RWPE2 (cell line): ENCODE measurements at regions not wholly inside any gene's neighbourhood (a gene's known extent, or its start where the extent isn't known, plus 50 kb on each side); places are given as distances from the start of the nearest gene placed in this dataset.
A peak's percentile ranks its signal among the peaks of the same experiment; 100 is the strongest.

Experiments
- ATAC-seq: fragments of 200-7000 bp; cut with Tn5 transposase; 3 replicates; pipeline ENCODE4 v1.9.1; 2021; ENCODE audit warnings: low read depth
- DNase-seq: peaks from one replicate; pipeline ENCODE4 v3.0.0-alpha.2; 2020; ENCODE audit warnings: low spot score
- H3K27ac ChIP-seq: fragments of 450-650 bp; 2 replicates; pipeline ENCODE4 v1.5.1; 2017; ENCODE audit warnings: mild to moderate bottlenecking; ENCODE audit not compliant: poor library complexity, severe bottlenecking
- H3K27me3 ChIP-seq: fragments of 250-450 bp; sonication (Bioruptor Pico); 2 replicates; pipeline ENCODE4 v1.5.1; 2021; ENCODE audit warnings: mild to moderate bottlenecking, moderate library complexity; ENCODE audit not compliant: insufficient read depth, poor library complexity, severe bottlenecking
- H3K36me3 ChIP-seq: fragments of 250-450 bp; sonication (Bioruptor Pico); 2 replicates; pipeline ENCODE4 v1.5.1; 2020; ENCODE audit warnings: low read depth, mild to moderate bottlenecking, moderate library complexity
- H3K4me1 ChIP-seq: fragments of 250-450 bp; sonication (Bioruptor Pico); 2 replicates; pipeline ENCODE4 v1.5.1; 2021; ENCODE audit warnings: mild to moderate bottlenecking, moderate library complexity; ENCODE audit not compliant: insufficient read depth, poor library complexity, severe bottlenecking
- H3K4me3 ChIP-seq: fragments of 250-450 bp; sonication (Bioruptor Pico); 2 replicates; pipeline ENCODE4 v1.5.1; 2021; ENCODE audit warnings: mild to moderate bottlenecking, moderate library complexity; ENCODE audit not compliant: severe bottlenecking
- H3K9me3 ChIP-seq: fragments of 250-450 bp; sonication (Bioruptor Pico); 2 replicates; pipeline ENCODE4 v1.5.1; 2021; ENCODE audit warnings: mild to moderate bottlenecking, moderate library complexity; ENCODE audit not compliant: severe bottlenecking
- TF ChIP-seq, protein P1 (sequence below): fragments of 450-650 bp; IDR thresholded peaks from one replicate; pipeline ENCODE4 v1.5.1; 2017; ENCODE audit warnings: mild to moderate bottlenecking, moderate library complexity; ENCODE audit not compliant: poor library complexity, severe bottlenecking

DNA sequence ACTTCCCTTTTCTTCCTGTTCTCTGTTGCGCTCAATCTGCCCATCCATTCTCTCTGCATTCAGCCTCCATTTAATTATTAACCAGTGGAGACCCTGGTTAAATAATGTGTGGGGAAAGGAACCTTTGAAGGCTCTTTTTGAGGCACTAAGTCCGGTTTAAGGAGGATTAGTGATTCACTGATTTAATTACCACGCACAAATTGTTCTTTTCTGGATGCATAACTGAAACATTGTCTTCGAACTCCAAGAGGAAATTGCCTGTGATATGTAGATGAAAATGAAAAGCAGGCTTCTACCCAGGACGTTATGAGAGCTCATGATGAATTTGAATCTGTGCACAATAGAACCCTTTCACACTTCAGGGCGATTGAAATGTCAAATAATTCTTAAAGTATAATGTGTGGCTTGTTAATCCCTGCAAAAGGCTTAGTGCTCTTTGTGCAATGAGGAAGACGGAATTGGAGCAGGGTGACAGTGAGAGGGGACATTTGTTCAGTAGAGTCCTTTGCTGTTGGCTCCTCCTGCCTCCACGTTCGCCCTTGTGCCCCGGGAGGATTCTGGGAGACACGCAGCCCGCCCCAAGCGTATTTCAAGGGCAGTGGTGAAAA, 51.1 kb upstream of the ZNF236 start:
- ATAC-seq = no peak
- TF ChIP-seq, protein P1, sequence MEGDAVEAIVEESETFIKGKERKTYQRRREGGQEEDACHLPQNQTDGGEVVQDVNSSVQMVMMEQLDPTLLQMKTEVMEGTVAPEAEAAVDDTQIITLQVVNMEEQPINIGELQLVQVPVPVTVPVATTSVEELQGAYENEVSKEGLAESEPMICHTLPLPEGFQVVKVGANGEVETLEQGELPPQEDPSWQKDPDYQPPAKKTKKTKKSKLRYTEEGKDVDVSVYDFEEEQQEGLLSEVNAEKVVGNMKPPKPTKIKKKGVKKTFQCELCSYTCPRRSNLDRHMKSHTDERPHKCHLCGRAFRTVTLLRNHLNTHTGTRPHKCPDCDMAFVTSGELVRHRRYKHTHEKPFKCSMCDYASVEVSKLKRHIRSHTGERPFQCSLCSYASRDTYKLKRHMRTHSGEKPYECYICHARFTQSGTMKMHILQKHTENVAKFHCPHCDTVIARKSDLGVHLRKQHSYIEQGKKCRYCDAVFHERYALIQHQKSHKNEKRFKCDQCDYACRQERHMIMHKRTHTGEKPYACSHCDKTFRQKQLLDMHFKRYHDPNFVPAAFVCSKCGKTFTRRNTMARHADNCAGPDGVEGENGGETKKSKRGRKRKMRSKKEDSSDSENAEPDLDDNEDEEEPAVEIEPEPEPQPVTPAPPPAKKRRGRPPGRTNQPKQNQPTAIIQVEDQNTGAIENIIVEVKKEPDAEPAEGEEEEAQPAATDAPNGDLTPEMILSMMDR = no peak
- H3K4me1 ChIP-seq = no peaks in the 10 kb centered on the region
- H3K4me3 ChIP-seq = no peak overlapping the region
- no peak overlapping the region for H3K27ac ChIP-seq
- H3K36me3 ChIP-seq = no peaks in the 10 kb centered on the region
- DNase-seq = no peak
- no peaks in the 10 kb centered on the region for H3K9me3 ChIP-seq
- H3K27me3 ChIP-seq = no peaks in the 10 kb centered on the region

DNA sequence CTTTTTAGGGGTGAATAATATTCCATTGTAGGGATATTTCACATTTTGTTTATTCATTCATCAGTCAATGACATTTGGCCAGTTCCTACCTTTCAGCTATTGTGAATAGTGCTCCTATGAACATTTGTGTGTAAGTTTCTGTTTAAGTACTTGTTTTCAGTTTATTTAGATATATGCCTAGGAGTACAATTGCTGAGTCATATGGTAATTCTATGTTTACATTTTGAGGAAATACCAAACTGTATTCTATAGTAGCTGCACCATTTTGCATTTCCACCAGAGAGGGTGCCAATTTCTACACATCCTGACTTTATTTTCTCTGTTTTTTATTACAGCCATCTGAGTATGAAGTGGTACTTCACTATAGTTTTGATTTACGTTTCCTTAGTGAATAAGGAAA, 54.4 kb upstream of the ZNF236 start:
- H3K27ac ChIP-seq = no peak overlapping the region
- H3K4me3 ChIP-seq = no peak overlapping the region
- TF ChIP-seq, protein P1 = no peak
- no peaks in the 10 kb centered on the region for H3K4me1 ChIP-seq
- ATAC-seq (no peak), DNase-seq (no peak)
- H3K36me3 ChIP-seq = no peaks in the 10 kb centered on the region
- no peaks in the 10 kb centered on the region for H3K9me3 ChIP-seq
- H3K27me3 ChIP-seq = no peaks in the 10 kb centered on the region

DNA sequence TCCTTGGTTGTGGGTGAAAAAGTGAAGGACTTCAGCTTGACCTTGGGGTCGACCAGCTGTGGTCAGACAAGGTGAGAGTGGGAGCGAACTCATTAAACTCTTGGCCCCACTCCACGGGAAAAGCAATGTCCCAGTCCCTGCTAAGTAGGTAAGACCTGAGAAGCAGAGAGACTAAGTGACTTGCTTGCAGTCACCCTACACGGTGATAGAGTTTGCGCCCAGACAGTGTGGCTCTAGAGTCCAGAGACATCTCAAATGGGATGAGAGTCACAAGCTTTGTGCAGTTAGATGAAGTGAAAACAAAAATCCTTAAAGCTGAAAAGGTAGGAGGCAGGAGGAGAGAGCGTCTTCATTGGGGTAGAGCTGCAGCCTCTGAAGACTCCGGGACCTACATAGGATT, 55.9 kb upstream of the ZNF236 start:
- H3K4me1 ChIP-seq = no peaks in the 10 kb centered on the region
- DNase-seq (no peak), ATAC-seq (no peak)
- TF ChIP-seq, protein P1 = no peak
- H3K27ac ChIP-seq = no peak overlapping the region
- no peak overlapping the region for H3K4me3 ChIP-seq
- no peaks in the 10 kb centered on the region for H3K36me3 ChIP-seq
- no peaks in the 10 kb centered on the region for H3K9me3 ChIP-seq
- no peaks in the 10 kb centered on the region for H3K27me3 ChIP-seq

DNA sequence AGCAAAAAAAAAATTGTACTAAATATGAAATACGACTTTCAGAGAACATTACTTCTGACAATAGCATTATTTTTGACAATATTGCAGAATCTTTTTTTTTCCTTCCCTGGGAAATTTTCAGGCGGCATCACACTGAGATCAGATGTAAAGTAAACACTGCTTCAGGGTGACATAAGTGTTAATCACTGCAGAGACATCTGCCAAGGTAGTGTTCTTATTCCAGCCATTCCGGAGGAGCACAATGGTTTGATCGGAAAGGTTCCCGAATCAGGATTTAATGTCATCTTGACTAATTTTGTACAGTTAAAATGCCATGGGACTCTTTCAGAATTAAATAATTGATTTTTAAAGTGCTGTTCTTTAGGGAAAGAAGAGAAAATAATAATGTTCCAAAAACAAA, 56.7 kb upstream of the ZNF236 start:
- H3K4me1 ChIP-seq = no peaks in the 10 kb centered on the region
- H3K9me3 ChIP-seq = no peaks in the 10 kb centered on the region
- no peak overlapping the region for H3K4me3 ChIP-seq
- H3K27ac ChIP-seq = no peak overlapping the region
- TF ChIP-seq, protein P1 = no peak
- H3K27me3 ChIP-seq = no peaks in the 10 kb centered on the region
- ATAC-seq (peak; percentile 62; the same call in 2 of the 3 replicates), DNase-seq (no peak)
- no peaks in the 10 kb centered on the region for H3K36me3 ChIP-seq

- H3K4me1 ChIP-seq = no peaks in the 10 kb centered on the region
- TF ChIP-seq, protein P1 = no peak
- no peaks in the 10 kb centered on the region for H3K27me3 ChIP-seq
- H3K36me3 ChIP-seq = no peaks in the 10 kb centered on the region
- no peak overlapping the region for H3K4me3 ChIP-seq
- DNase-seq (no peak), ATAC-seq (no peak)
- H3K9me3 ChIP-seq = no peaks in the 10 kb centered on the region
- H3K27ac ChIP-seq = no peak overlapping the region
Observed at GRCh38 chr18:76764291-76764901, 58.0 kb upstream of the ZNF236 start.
